IMR-90 (cell line): ENCODE measurements at regions not wholly inside any gene's neighbourhood (a gene's known extent, or its start where the extent isn't known, plus 50 kb on each side); places are given as distances from the start of the nearest gene placed in this dataset.

Source experiments
- ATAC-seq: fragments of 200-7000 bp; cut with Tn5 transposase; 2 replicates; pipeline ENCODE4 v1.9.1; 2020; ENCODE audit warnings: low read depth, mild to moderate bottlenecking, moderate library complexity
- BruUV-seq: library from RNA; stranded (reverse); fragments of 400-500 nt; replicated peaks from 2 replicates; lab custom pipeline; 2021; lab: Mats Ljungman, UMichigan
- CTCF ChIA-PET: fragments of 300-600 bp; formaldehyde crosslinking; extraction: SDS; loops from one replicate; lab custom pipeline; 2021; ENCODE audit warnings: antibody characterized with exemption; lab: Yijun Ruan, JAX
- POLR2A ChIA-PET: fragments of 300-600 bp; sonication (Branson Sonifier 250); formaldehyde crosslinking; loops from one replicate; lab custom pipeline; 2022; ENCODE audit warnings: antibody characterized with exemption; ENCODE audit not compliant: unreplicated experiment; lab: Charles Lee
- DNase-seq: peaks from one replicate; pipeline ENCODE4 v3.0.0; 2013
- H2AFZ ChIP-seq: replicated peaks from 2 replicates; pipeline ENCODE3; 2013; ENCODE audit warnings: low read length, mild to moderate bottlenecking; ENCODE audit not compliant: poor library complexity
- H2AK5ac ChIP-seq: 2 replicates; pipeline ENCODE4 v1.6.1; 2013; ENCODE audit warnings: low read depth, low read length, inconsistent platforms
- H2AK9ac ChIP-seq: replicated peaks from 2 replicates; pipeline ENCODE3; 2013; ENCODE audit warnings: mild to moderate bottlenecking, low read depth, low read length, moderate library complexity; ENCODE audit not compliant: poor library complexity
- H2BK120ac ChIP-seq: 2 replicates; pipeline ENCODE4 v1.6.1; 2013; ENCODE audit warnings: low read depth, low read length, inconsistent platforms
- H2BK15ac ChIP-seq: 3 replicates; pipeline ENCODE4 v1.6.1; 2013; ENCODE audit warnings: low read depth, low read length, inconsistent platforms
- H2BK20ac ChIP-seq: 2 replicates; pipeline ENCODE4 v1.6.1; 2013; ENCODE audit warnings: low read depth, mild to moderate bottlenecking, inconsistent platforms, low read length, moderate library complexity
- H2BK5ac ChIP-seq: 2 replicates; pipeline ENCODE4 v1.6.1; 2013; ENCODE audit warnings: mild to moderate bottlenecking, low read depth, low read length, inconsistent platforms; ENCODE audit not compliant: poor library complexity, severe bottlenecking
- H3K14ac ChIP-seq: replicated peaks from 2 replicates; pipeline ENCODE4 v1.6.1; 2013; ENCODE audit warnings: low read depth, low read length, inconsistent platforms
- H3K18ac ChIP-seq: 2 replicates; pipeline ENCODE4 v1.6.1; 2013; ENCODE audit warnings: low read depth, low read length, control low read depth
- H3K23ac ChIP-seq: 2 replicates; pipeline ENCODE4 v1.6.1; 2013; ENCODE audit warnings: low read depth, low read length, inconsistent platforms
- H3K27ac ChIP-seq: 2 replicates; pipeline ENCODE4 v1.5.1; 2013; ENCODE audit warnings: mild to moderate bottlenecking, control low read depth, low read length; ENCODE audit not compliant: insufficient read depth
- H3K27me3 ChIP-seq: 2 replicates; pipeline ENCODE4 v1.6.1; 2013; ENCODE audit warnings: low read length; ENCODE audit not compliant: control insufficient read depth, insufficient read depth
- H3K36me3 ChIP-seq: 2 replicates; pipeline ENCODE4 v1.6.1; 2013; ENCODE audit warnings: low read length, mixed read lengths; ENCODE audit not compliant: control insufficient read depth, insufficient read depth
- H3K4ac ChIP-seq: 2 replicates; pipeline ENCODE4 v1.6.1; 2013; ENCODE audit warnings: low read depth, low read length, inconsistent platforms
- H3K4me1 ChIP-seq: 2 replicates; pipeline ENCODE4 v1.6.1; 2013; ENCODE audit warnings: low read length, mixed read lengths; ENCODE audit not compliant: control insufficient read depth, insufficient read depth
- H3K4me2 ChIP-seq: 2 replicates; pipeline ENCODE4 v1.6.1; 2013; ENCODE audit warnings: low read depth, mild to moderate bottlenecking, control low read depth, low read length, moderate library complexity
- H3K4me3 ChIP-seq: 2 replicates; pipeline ENCODE4 v1.5.1; 2013; ENCODE audit warnings: low read depth, mild to moderate bottlenecking, control low read depth, low read length, moderate library complexity; ENCODE audit not compliant: insufficient read depth
- H3K56ac ChIP-seq: 2 replicates; pipeline ENCODE4 v1.6.1; 2013; ENCODE audit warnings: low read length, inconsistent platforms; ENCODE audit not compliant: insufficient read depth; ENCODE audit errors: extremely low read depth
- H3K79me1 ChIP-seq, 2 experiments: 2 replicates each; pipeline ENCODE4 v1.6.1; 2013; ENCODE audit warnings: low read length in 2 of 2, inconsistent platforms in 1 of 2, low read depth in 1 of 2
- H3K9ac ChIP-seq: 2 replicates; pipeline ENCODE4 v1.6.1; 2013; ENCODE audit warnings: low read depth, low read length, control low read depth
- H3K9me1 ChIP-seq: 2 replicates; pipeline ENCODE4 v1.6.1; 2013; ENCODE audit warnings: low read length, inconsistent platforms; ENCODE audit not compliant: insufficient read depth
- H3K9me3 ChIP-seq: 2 replicates; pipeline ENCODE4 v1.6.1; 2013; ENCODE audit warnings: low read length; ENCODE audit not compliant: control insufficient read depth, insufficient read depth
- H4K20me1 ChIP-seq: 2 replicates; pipeline ENCODE4 v1.6.1; 2013; ENCODE audit warnings: low read length, inconsistent platforms; ENCODE audit not compliant: insufficient read depth
- H4K5ac ChIP-seq: 2 replicates; pipeline ENCODE4 v1.6.1; 2013; ENCODE audit warnings: mild to moderate bottlenecking, low read depth, low read length, control low read depth
- H4K8ac ChIP-seq, 2 experiments: 2 replicates each; pipeline ENCODE4 v1.6.1; 2013; ENCODE audit warnings: low read depth in 2 of 2, low read length in 2 of 2, control low read depth in 1 of 2, inconsistent platforms in 1 of 2
- H4K91ac ChIP-seq: 2 replicates; pipeline ENCODE4 v1.6.1; 2013; ENCODE audit warnings: low read depth, low read length, inconsistent platforms; ENCODE audit not compliant: insufficient read depth
- BHLHE40 ChIP-seq: fragments of 150-350 bp; IDR thresholded peaks from 2 replicates; pipeline ENCODE4 v1.6.1; 2016; ENCODE audit warnings: mild to moderate bottlenecking, low read depth, low read length
- CEBPB ChIP-seq: IDR thresholded peaks from 2 replicates; pipeline ENCODE4 v1.6.1; 2012; ENCODE audit warnings: low read depth, low read length, improper control_type of control experiment
- CHD1 ChIP-seq: IDR thresholded peaks from 2 replicates; pipeline ENCODE4 v1.6.1; 2012; ENCODE audit warnings: low read depth, low read length, improper control_type of control experiment
- FOS ChIP-seq: fragments of 150-350 bp; IDR thresholded peaks from 2 replicates; pipeline ENCODE4 v1.6.1; 2016; ENCODE audit warnings: low read depth, low read length
- MAFK ChIP-seq: IDR thresholded peaks from 2 replicates; pipeline ENCODE4 v1.6.1; 2012; ENCODE audit warnings: low read depth, low read length, improper control_type of control experiment
- MXI1 ChIP-seq: IDR thresholded peaks from 2 replicates; pipeline ENCODE4 v1.6.1; 2012; ENCODE audit warnings: low read depth, mild to moderate bottlenecking, low read length, moderate library complexity, borderline replicate concordance
- NFE2L2 ChIP-seq: fragments of 150-350 bp; IDR thresholded peaks from 2 replicates; pipeline ENCODE4 v1.6.1; 2016; ENCODE audit warnings: low read depth, mild to moderate bottlenecking, low read length
- POLR2A ChIP-seq: IDR thresholded peaks from 2 replicates; pipeline ENCODE4 v1.6.1; 2012; ENCODE audit warnings: mild to moderate bottlenecking, low read depth, low read length
- RAD21 ChIP-seq: IDR thresholded peaks from 2 replicates; pipeline ENCODE4 v1.6.1; 2012; ENCODE audit warnings: low read length, improper control_type of control experiment
- RCOR1 ChIP-seq: IDR thresholded peaks from 2 replicates; pipeline ENCODE4 v1.6.1; 2012; ENCODE audit warnings: mild to moderate bottlenecking, low read length, improper control_type of control experiment; ENCODE audit not compliant: insufficient replicate concordance
- RFX5 ChIP-seq: IDR thresholded peaks from 2 replicates; pipeline ENCODE4 v1.8.0; 2012; ENCODE audit warnings: low read depth, mild to moderate bottlenecking, low read length, moderate library complexity
- SMC3 ChIP-seq: fragments of 150-350 bp; IDR thresholded peaks from 2 replicates; pipeline ENCODE4 v1.6.1; 2016; ENCODE audit warnings: low read depth, mild to moderate bottlenecking, antibody characterized with exemption, low read length, moderate library complexity
- WGBS, 2 experiments: methylation state at CpG; one replicate each; pipeline versions ENCODE4 v1.1.5 to v1.1.7; 2013; ENCODE audit warnings: missing lambda C conversion rate in 2 of 2; ENCODE audit not compliant: insufficient read length in 1 of 2; ENCODE audit errors: extremely low coverage in 2 of 2; 5-methylcytosine and 5-hydroxymethylcytosine counted together
- dilution Hi-C: fragments of 300-500 bp; cut with HindIII; formaldehyde crosslinking; loops from one replicate; pipeline ENCODE4 v1.14.3; 2018; ENCODE audit warnings: low sequenced_read_pairs; ENCODE audit not compliant: unreplicated experiment
- in situ Hi-C: fragments of 300-500 bp; cut with MboI; formaldehyde crosslinking; loops from 3 replicates; pipeline ENCODE4 v1.14.3; 2019; ENCODE audit warnings: low sequenced_read_pairs, inconsistent platforms, mixed read lengths
- intact Hi-C: fragments of 100-400 bp; cut with micrococcal nuclease; formaldehyde crosslinking; loops from 2 replicates; pipeline ENCODE4 v1.10.0; 2022
- TF ChIP-seq, protein P1 (sequence below): fragments of 150-350 bp; IDR thresholded peaks from 2 replicates; pipeline ENCODE4 v1.6.1; 2016; ENCODE audit warnings: low read depth, mild to moderate bottlenecking, low read length, moderate library complexity, borderline replicate concordance
- TF ChIP-seq, protein P2 (sequence below): conservative IDR thresholded peaks from 2 replicates; pipeline ENCODE4 v1.5.1; 2012; ENCODE audit warnings: mild to moderate bottlenecking, low read depth, low read length, improper control_type of control experiment
- TF ChIP-seq, protein P3 (sequence below): fragments of 150-350 bp; IDR thresholded peaks from 2 replicates; pipeline ENCODE4 v1.6.1; 2017; ENCODE audit warnings: mild to moderate bottlenecking, antibody characterized with exemption, low read length, low read depth

DNA sequence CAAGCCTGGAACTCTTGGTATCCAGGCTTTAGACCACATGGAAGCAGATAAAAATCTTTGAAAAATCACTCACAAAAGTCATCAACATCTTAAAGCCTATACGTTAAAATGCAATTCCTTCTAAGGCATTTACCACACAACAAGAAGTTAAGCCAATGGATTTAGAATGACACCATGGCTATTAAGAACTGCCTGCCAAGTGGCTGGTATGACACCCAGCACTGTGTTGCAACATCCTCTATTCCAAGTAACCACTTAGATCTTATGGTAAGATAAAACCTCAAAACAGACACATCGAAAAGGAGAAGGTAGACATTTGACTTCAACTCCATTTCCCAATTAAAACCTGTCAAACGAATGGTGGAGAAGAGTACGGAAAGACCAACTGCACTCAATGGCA lies 344.2 kb upstream of the SLC30A5 start:
- H3K9me3 ChIP-seq, result no peaks in the 10 kb centered on the region
- H3K79me1 ChIP-seq, result no peaks in the 10 kb centered on the region
- H2AK9ac ChIP-seq, result no peak overlapping the region
- no peaks in the 10 kb centered on the region; the same call in 1 of the 2 replicates for H3K27me3 ChIP-seq
- no peak for TF ChIP-seq CHD1
- no peak for TF ChIP-seq POLR2A
- no peak for TF ChIP-seq BHLHE40
- TF ChIP-seq MAFK, result no peak
- TF ChIP-seq, protein P1, sequence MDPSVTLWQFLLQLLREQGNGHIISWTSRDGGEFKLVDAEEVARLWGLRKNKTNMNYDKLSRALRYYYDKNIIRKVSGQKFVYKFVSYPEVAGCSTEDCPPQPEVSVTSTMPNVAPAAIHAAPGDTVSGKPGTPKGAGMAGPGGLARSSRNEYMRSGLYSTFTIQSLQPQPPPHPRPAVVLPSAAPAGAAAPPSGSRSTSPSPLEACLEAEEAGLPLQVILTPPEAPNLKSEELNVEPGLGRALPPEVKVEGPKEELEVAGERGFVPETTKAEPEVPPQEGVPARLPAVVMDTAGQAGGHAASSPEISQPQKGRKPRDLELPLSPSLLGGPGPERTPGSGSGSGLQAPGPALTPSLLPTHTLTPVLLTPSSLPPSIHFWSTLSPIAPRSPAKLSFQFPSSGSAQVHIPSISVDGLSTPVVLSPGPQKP, result no peak
- no peak for TF ChIP-seq RCOR1
- no peak for TF ChIP-seq CEBPB
- TF ChIP-seq, protein P2, sequence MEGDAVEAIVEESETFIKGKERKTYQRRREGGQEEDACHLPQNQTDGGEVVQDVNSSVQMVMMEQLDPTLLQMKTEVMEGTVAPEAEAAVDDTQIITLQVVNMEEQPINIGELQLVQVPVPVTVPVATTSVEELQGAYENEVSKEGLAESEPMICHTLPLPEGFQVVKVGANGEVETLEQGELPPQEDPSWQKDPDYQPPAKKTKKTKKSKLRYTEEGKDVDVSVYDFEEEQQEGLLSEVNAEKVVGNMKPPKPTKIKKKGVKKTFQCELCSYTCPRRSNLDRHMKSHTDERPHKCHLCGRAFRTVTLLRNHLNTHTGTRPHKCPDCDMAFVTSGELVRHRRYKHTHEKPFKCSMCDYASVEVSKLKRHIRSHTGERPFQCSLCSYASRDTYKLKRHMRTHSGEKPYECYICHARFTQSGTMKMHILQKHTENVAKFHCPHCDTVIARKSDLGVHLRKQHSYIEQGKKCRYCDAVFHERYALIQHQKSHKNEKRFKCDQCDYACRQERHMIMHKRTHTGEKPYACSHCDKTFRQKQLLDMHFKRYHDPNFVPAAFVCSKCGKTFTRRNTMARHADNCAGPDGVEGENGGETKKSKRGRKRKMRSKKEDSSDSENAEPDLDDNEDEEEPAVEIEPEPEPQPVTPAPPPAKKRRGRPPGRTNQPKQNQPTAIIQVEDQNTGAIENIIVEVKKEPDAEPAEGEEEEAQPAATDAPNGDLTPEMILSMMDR, result no peak
- TF ChIP-seq, protein P3, sequence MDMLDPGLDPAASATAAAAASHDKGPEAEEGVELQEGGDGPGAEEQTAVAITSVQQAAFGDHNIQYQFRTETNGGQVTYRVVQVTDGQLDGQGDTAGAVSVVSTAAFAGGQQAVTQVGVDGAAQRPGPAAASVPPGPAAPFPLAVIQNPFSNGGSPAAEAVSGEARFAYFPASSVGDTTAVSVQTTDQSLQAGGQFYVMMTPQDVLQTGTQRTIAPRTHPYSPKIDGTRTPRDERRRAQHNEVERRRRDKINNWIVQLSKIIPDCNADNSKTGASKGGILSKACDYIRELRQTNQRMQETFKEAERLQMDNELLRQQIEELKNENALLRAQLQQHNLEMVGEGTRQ, result no peak
- TF ChIP-seq SMC3, result no peak
- no peak for TF ChIP-seq RFX5
- no peak for TF ChIP-seq MXI1
- TF ChIP-seq FOS, result no peak
- TF ChIP-seq NFE2L2, result no peak
- no peak for TF ChIP-seq RAD21
- H2BK120ac ChIP-seq, result no peak overlapping the region
- H2BK15ac ChIP-seq, result no peak overlapping the region
- ATAC-seq (no peak), DNase-seq (no peak)
- H3K18ac ChIP-seq, result no peak overlapping the region
- in situ Hi-C loops (no loop called here), intact Hi-C loops (no loop called here), dilution Hi-C loops (no loop called here)
- H3K4me1 ChIP-seq, result no peaks in the 10 kb centered on the region
- no peaks in the 10 kb centered on the region for H4K20me1 ChIP-seq
- H3K4me2 ChIP-seq, result no peak overlapping the region
- WGBS, 2 experiments, result no CpG with 5 or more reads among the region's 4 CpGs
- no peak overlapping the region for H3K14ac ChIP-seq
- H3K4ac ChIP-seq, result no peak overlapping the region
- H3K4me3 ChIP-seq, result no peak overlapping the region
- H2AFZ ChIP-seq, result no peak overlapping the region
- H2BK20ac ChIP-seq, result no peak overlapping the region
- no peak overlapping the region for H2AK5ac ChIP-seq
- no peak overlapping the region for H3K27ac ChIP-seq
- POLR2A ChIA-PET, result no interaction called here
- no peak overlapping the region for H4K91ac ChIP-seq
- BruUV-seq, result no TSS peak
- no peak overlapping the region for H2BK5ac ChIP-seq
- H3K23ac ChIP-seq, result no peak overlapping the region
- H3K36me3 ChIP-seq, result no peaks in the 10 kb centered on the region
- H3K9ac ChIP-seq, result no peak overlapping the region
- H4K8ac ChIP-seq, result no peak overlapping the region
- H3K9me1 ChIP-seq, result no peaks in the 10 kb centered on the region
- CTCF ChIA-PET, result no interaction called here
- H3K56ac ChIP-seq, result no peak overlapping the region
- H4K5ac ChIP-seq, result no peak overlapping the region
